ENCODE measurements at regions not wholly inside any gene's neighbourhood (a gene's known extent, or its start where the extent isn't known, plus 50 kb on each side); places are given as distances from the start of the nearest gene placed in this dataset.

DNA sequence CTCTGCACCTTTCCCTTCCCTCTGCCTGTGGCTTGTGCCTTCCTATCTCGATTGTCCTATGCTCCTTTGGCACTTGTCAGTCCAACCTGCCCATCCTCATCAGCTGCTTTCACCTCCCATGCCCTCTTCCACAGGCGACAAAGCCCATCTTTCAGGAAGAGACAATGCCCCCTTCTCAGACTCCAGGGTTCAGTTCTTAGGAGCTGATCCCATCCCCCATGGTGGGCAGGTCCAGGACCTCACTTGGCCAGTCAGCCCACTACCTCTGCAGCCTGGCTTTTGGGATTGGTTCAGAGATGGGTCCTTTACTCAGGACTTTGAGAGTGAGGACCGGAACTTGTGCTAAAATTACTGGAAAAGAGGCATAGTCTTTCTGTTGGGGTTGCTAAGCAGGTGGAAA is 74.0 kb upstream of the NANOS1 start:
- no peaks in the 10 kb centered on the region for H3K36me3 ChIP-seq (ENCODE audit: low read depth)
- no peaks in the 10 kb centered on the region for H3K9me3 ChIP-seq (ENCODE audit: severe bottlenecking)
- no peaks in the 10 kb centered on the region for H3K27me3 ChIP-seq (ENCODE audit: insufficient read depth, poor library complexity, severe bottlenecking)
- H3K4me3 ChIP-seq (ENCODE audit: severe bottlenecking), result no peak overlapping the region
- no peak for ATAC-seq (ENCODE audit: low read depth)
- no peak overlapping the region for H3K27ac ChIP-seq (ENCODE audit: poor library complexity, severe bottlenecking)
- no peak for DNase-seq (ENCODE audit: low spot score)
- H3K4me1 ChIP-seq (ENCODE audit: insufficient read depth, poor library complexity, severe bottlenecking), result peaks cover 22% of the 10 kb centered on the region
- TF ChIP-seq CTCF (IDR thresholded peaks at IDR 0.05; ENCODE audit: poor library complexity, severe bottlenecking), result no peak

GRCh38 chr10:118955951-118956801 is 73.3 kb upstream of the NANOS1 start:
- DNase-seq (ENCODE audit: low spot score) (no peak), ATAC-seq (ENCODE audit: low read depth) (no peak)
- Histone ChIP-seq H3K4me1 (ENCODE audit: insufficient read depth, poor library complexity, severe bottlenecking) (peaks cover 24% of the 10 kb centered on the region), H3K27ac (ENCODE audit: poor library complexity, severe bottlenecking) (no peak overlapping the region), H3K36me3 (ENCODE audit: low read depth) (no peaks in the 10 kb centered on the region), H3K4me3 (ENCODE audit: severe bottlenecking) (no peak overlapping the region), H3K9me3 (ENCODE audit: severe bottlenecking) (no peaks in the 10 kb centered on the region), H3K27me3 (ENCODE audit: insufficient read depth, poor library complexity, severe bottlenecking) (no peaks in the 10 kb centered on the region)
- TF ChIP-seq CTCF (IDR thresholded peaks at IDR 0.05; ENCODE audit: poor library complexity, severe bottlenecking), result no peak

- no peak for ATAC-seq (ENCODE audit: low read depth)
- H3K9me3 ChIP-seq (ENCODE audit: severe bottlenecking), result no peaks in the 10 kb centered on the region
- H3K4me1 ChIP-seq (ENCODE audit: insufficient read depth, poor library complexity, severe bottlenecking), result peaks cover 24% of the 10 kb centered on the region
- H3K27ac ChIP-seq (ENCODE audit: poor library complexity, severe bottlenecking), result no peak overlapping the region
- no peak for TF ChIP-seq CTCF (IDR thresholded peaks at IDR 0.05; ENCODE audit: poor library complexity, severe bottlenecking)
- no peaks in the 10 kb centered on the region for H3K36me3 ChIP-seq (ENCODE audit: low read depth)
- no peak for DNase-seq (ENCODE audit: low spot score)
- H3K4me3 ChIP-seq (ENCODE audit: severe bottlenecking), result no peak overlapping the region
- H3K27me3 ChIP-seq (ENCODE audit: insufficient read depth, poor library complexity, severe bottlenecking), result no peaks in the 10 kb centered on the region
Measured at GRCh38 chr10:118956802-118957442, 72.6 kb upstream of the NANOS1 start.

DNA sequence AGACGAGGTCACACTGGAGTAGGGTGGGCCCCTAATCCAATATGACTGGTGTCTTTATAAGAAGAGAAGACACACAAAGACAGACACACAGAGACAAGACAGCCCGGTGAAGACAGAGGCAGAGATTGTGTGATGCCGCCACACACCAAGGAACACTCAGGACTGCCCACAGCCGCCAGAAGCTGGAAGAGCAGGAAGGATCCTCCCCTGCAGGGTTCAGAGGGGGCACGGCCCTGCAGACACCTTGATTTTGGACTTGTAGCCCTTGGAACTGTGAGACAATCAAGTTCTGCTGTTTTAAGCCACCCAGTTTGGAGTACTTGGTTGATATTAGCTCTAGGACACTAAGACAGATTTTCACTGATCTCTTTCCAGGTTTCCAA is 72.1 kb upstream of the NANOS1 start:
- no peak for TF ChIP-seq CTCF (IDR thresholded peaks at IDR 0.05; ENCODE audit: poor library complexity, severe bottlenecking)
- ATAC-seq (ENCODE audit: low read depth), result no peak

DNA sequence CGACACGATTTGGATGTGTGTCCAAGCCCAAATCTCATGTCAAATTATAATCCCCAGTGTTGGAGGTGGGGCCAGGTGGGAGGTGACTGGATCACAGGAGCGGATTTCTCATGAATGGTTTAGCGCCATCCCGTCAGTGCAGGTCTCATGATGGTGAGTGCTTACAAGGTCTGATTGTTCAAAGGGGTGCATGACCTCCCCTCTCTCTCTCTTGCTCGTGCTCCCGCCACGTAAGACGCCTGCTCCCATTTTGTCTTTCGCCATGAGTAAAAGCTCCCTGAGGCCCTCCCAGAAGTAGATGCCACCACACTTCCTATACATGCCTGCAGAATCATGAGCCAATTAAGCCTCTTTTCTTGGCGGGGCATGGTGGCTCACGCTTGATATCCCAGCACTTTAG is 71.5 kb upstream of the NANOS1 start:
- ATAC-seq (ENCODE audit: low read depth), result no peak
- H3K4me3 ChIP-seq (ENCODE audit: severe bottlenecking), result no peak overlapping the region
- H3K4me1 ChIP-seq (ENCODE audit: insufficient read depth, poor library complexity, severe bottlenecking), result peaks cover 24% of the 10 kb centered on the region
- DNase-seq (ENCODE audit: low spot score), result no peak
- H3K27me3 ChIP-seq (ENCODE audit: insufficient read depth, poor library complexity, severe bottlenecking), result no peaks in the 10 kb centered on the region
- H3K27ac ChIP-seq (ENCODE audit: poor library complexity, severe bottlenecking), result no peak overlapping the region
- no peaks in the 10 kb centered on the region for H3K9me3 ChIP-seq (ENCODE audit: severe bottlenecking)
- TF ChIP-seq CTCF (IDR thresholded peaks at IDR 0.05; ENCODE audit: poor library complexity, severe bottlenecking), result no peak
- H3K36me3 ChIP-seq (ENCODE audit: low read depth), result no peaks in the 10 kb centered on the region

More for the DNA sequence above, 72.1 kb upstream of the NANOS1 start:
- Histone ChIP-seq H3K36me3 (ENCODE audit: low read depth) (no peaks in the 10 kb centered on the region), H3K9me3 (ENCODE audit: severe bottlenecking) (no peaks in the 10 kb centered on the region), H3K4me3 (ENCODE audit: severe bottlenecking) (no peak overlapping the region), H3K27me3 (ENCODE audit: insufficient read depth, poor library complexity, severe bottlenecking) (no peaks in the 10 kb centered on the region), H3K4me1 (ENCODE audit: insufficient read depth, poor library complexity, severe bottlenecking) (peaks cover 24% of the 10 kb centered on the region), H3K27ac (ENCODE audit: poor library complexity, severe bottlenecking) (no peak overlapping the region)
- no peak for DNase-seq (ENCODE audit: low spot score)

All from RWPE2 (cell line).